HL-60 (cell line): ENCODE measurements at regions not wholly inside any gene's neighbourhood (a gene's known extent, or its start where the extent isn't known, plus 50 kb on each side); places are given as distances from the start of the nearest gene placed in this dataset.

Source experiments
- DNase-seq, 2 experiments: peaks; one replicate each; pipeline ENCODE4 v3.0.0-alpha.2; 2010 to 2020; ENCODE audit warnings: low read depth in 1 of 2, low spot score in 1 of 2
- H3K27ac ChIP-seq: fragments of 250-450 bp; sonication (Bioruptor Pico); replicated peaks from 2 replicates; pipeline ENCODE4 v1.5.1; 2020; ENCODE audit warnings: mild to moderate bottlenecking, moderate library complexity
- H3K27me3 ChIP-seq: fragments of 250-450 bp; sonication (Bioruptor Pico); 2 replicates; pipeline ENCODE4 v1.5.1; 2021; ENCODE audit warnings: mild to moderate bottlenecking, moderate library complexity; ENCODE audit not compliant: insufficient read depth, poor library complexity, severe bottlenecking
- H3K4me3 ChIP-seq: replicated peaks from 2 replicates; pipeline ENCODE4 v1.5.1; 2011; ENCODE audit warnings: mild to moderate bottlenecking, control low read depth, low read length; ENCODE audit not compliant: insufficient read depth
- GABPA ChIP-seq: IDR thresholded peaks from 2 replicates; pipeline ENCODE4 v1.6.1; 2012; ENCODE audit warnings: low read depth
- POLR2AphosphoS5 ChIP-seq: IDR thresholded peaks from 2 replicates; pipeline ENCODE4 v1.6.1; 2012; ENCODE audit warnings: low read depth
- SPI1 ChIP-seq: IDR thresholded peaks from 2 replicates; pipeline ENCODE4 v1.6.1; 2012; ENCODE audit warnings: low read depth, mild to moderate bottlenecking, borderline replicate concordance
- TF ChIP-seq, protein P1 (sequence below): IDR thresholded peaks from 2 replicates; pipeline ENCODE4 v1.6.1; 2012; ENCODE audit warnings: low read depth; ENCODE audit not compliant: insufficient replicate concordance
- TF ChIP-seq, protein P2 (sequence below): IDR thresholded peaks from one replicate; pipeline ENCODE4 v1.5.1; 2011; ENCODE audit warnings: low read length, control low read depth, inconsistent platforms; ENCODE audit not compliant: insufficient read depth

DNA sequence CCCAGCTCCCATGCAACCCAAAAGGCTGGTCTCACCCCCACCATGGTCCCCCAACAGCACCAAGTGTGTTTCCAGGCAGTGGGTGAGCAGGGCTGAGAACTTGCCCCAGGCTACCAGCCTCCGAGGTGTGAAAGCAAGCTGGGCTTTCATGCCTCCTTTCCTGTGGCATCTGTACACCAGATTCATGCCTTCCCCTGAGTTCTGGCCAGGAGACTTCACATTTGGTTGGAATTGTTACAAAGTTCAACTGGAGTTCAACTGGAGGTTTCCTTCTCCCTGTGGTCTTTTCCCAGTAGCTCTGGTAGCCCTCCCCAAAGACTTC lies 77.6 kb upstream of the RAB40AL start:
- DNase-seq, result no peak
- H3K27me3 ChIP-seq, result no peaks in the 10 kb centered on the region
- TF ChIP-seq GABPA (no peak), SPI1 (no peak), POLR2AphosphoS5 (no peak)
- TF ChIP-seq, protein P1, sequence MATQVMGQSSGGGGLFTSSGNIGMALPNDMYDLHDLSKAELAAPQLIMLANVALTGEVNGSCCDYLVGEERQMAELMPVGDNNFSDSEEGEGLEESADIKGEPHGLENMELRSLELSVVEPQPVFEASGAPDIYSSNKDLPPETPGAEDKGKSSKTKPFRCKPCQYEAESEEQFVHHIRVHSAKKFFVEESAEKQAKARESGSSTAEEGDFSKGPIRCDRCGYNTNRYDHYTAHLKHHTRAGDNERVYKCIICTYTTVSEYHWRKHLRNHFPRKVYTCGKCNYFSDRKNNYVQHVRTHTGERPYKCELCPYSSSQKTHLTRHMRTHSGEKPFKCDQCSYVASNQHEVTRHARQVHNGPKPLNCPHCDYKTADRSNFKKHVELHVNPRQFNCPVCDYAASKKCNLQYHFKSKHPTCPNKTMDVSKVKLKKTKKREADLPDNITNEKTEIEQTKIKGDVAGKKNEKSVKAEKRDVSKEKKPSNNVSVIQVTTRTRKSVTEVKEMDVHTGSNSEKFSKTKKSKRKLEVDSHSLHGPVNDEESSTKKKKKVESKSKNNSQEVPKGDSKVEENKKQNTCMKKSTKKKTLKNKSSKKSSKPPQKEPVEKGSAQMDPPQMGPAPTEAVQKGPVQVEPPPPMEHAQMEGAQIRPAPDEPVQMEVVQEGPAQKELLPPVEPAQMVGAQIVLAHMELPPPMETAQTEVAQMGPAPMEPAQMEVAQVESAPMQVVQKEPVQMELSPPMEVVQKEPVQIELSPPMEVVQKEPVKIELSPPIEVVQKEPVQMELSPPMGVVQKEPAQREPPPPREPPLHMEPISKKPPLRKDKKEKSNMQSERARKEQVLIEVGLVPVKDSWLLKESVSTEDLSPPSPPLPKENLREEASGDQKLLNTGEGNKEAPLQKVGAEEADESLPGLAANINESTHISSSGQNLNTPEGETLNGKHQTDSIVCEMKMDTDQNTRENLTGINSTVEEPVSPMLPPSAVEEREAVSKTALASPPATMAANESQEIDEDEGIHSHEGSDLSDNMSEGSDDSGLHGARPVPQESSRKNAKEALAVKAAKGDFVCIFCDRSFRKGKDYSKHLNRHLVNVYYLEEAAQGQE, result no peak
- TF ChIP-seq, protein P2, sequence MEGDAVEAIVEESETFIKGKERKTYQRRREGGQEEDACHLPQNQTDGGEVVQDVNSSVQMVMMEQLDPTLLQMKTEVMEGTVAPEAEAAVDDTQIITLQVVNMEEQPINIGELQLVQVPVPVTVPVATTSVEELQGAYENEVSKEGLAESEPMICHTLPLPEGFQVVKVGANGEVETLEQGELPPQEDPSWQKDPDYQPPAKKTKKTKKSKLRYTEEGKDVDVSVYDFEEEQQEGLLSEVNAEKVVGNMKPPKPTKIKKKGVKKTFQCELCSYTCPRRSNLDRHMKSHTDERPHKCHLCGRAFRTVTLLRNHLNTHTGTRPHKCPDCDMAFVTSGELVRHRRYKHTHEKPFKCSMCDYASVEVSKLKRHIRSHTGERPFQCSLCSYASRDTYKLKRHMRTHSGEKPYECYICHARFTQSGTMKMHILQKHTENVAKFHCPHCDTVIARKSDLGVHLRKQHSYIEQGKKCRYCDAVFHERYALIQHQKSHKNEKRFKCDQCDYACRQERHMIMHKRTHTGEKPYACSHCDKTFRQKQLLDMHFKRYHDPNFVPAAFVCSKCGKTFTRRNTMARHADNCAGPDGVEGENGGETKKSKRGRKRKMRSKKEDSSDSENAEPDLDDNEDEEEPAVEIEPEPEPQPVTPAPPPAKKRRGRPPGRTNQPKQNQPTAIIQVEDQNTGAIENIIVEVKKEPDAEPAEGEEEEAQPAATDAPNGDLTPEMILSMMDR, result no peak
- H3K27ac ChIP-seq, result no peak overlapping the region
- no peak overlapping the region for H3K4me3 ChIP-seq

DNA sequence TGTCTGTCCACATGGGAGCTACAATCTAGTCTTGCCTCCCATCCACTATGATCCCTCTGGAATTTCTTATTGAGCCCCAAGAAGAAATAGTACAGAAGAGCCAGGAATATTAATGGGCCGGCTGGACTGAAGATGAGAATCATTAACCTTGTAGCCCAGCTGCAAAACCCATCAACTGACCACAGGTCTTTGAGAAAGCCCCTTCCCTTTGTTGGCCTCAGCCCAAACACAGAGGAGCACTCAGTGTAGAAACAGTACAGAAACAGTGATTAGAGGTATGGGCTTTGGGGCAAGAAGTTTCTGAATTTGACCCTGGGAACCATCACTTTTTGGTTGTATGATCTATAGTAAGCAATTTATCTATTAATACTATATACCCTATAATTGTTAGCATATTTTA lies 76.8 kb upstream of the RAB40AL start:
- DNase-seq, result no peak
- no peaks in the 10 kb centered on the region for H3K27me3 ChIP-seq
- H3K27ac ChIP-seq, result no peak overlapping the region
- no peak for TF ChIP-seq GABPA
- TF ChIP-seq, protein P2, result no peak
- no peak for TF ChIP-seq SPI1
- no peak for TF ChIP-seq POLR2AphosphoS5
- TF ChIP-seq, protein P1, result no peak
- H3K4me3 ChIP-seq, result no peak overlapping the region

DNA sequence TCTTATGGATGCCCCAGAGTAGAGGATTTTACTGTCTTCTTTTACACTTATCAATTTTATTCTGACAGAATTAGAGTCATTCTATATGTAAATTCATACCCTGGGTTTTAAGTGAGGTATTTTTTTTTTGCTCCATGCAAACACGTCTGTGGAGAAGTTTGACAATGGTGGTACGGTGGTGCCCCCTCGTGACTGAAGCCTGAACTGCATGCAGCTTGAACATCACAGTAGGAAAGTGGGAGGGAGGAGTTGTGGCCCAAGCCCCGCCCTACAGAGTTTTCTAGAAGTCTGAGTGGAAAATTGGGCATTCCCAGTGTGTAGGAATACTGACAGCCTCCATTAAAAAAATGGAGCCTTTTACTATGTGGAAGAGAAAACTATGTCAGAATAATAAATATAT lies 73.3 kb upstream of the RAB40AL start:
- H3K27me3 ChIP-seq, result no peaks in the 10 kb centered on the region
- H3K27ac ChIP-seq, result no peak overlapping the region
- TF ChIP-seq POLR2AphosphoS5, result no peak
- TF ChIP-seq, protein P1, result no peak
- TF ChIP-seq, protein P2, result no peak
- no peak for TF ChIP-seq SPI1
- no peak for TF ChIP-seq GABPA
- H3K4me3 ChIP-seq, result no peak overlapping the region
- peak; percentile 38 to 78 for DNase-seq
